Esophagus muscularis mucosa (tissue), 4 donors: ENCODE measurements at regions not wholly inside any gene's neighbourhood (a gene's known extent, or its start where the extent isn't known, plus 50 kb on each side); places are given as distances from the start of the nearest gene placed in this dataset.
A peak's percentile ranks its signal among the peaks of the same experiment; 100 is the strongest.
"Not testable (repeated sequence)": the region's sequence is repeated elsewhere in the genome, so short reads cannot be mapped to it uniquely, and the experiment has no call there.

Experiments used
- DNase-seq: peaks from one replicate; pipeline ENCODE4 v3.0.0-alpha.2; 2017; ENCODE audit errors: extremely low spot score
- H3K27ac ChIP-seq, 4 donors: fragments of 200-600 bp; sonication (generic); replicated peaks in 1 of 4; 1 replicate in 3 of 4; 2 replicates in 1 of 4; pipeline ENCODE4 v1.5.1; 2016 to 2019; ENCODE audit warnings: mild to moderate bottlenecking in 1 of 4
- H3K27me3 ChIP-seq, 4 donors: fragments of 200-600 bp; sonication (generic); one replicate each; pipeline versions ENCODE4 v1.5.1 to v1.6.0; 2016 to 2019
- H3K36me3 ChIP-seq, 4 donors: fragments of 200-600 bp; sonication (generic); one replicate each; pipeline ENCODE4 v1.5.1; 2016 to 2019
- H3K4me1 ChIP-seq, 4 donors: fragments of 200-600 bp; sonication (generic); one replicate each; pipeline ENCODE4 v1.5.1; 2016 to 2019
- H3K4me3 ChIP-seq, 4 donors: fragments of 200-600 bp; sonication (generic); 1 replicate in 2 of 4; 2 replicates in 2 of 4; pipeline ENCODE4 v1.5.1; 2016 to 2019; ENCODE audit warnings: mild to moderate bottlenecking in 4 of 4, moderate library complexity in 1 of 4
- H3K9me3 ChIP-seq, 4 donors: fragments of 200-600 bp; sonication (generic); 1 replicate in 3 of 4; 2 replicates in 1 of 4; pipeline ENCODE4 v1.5.1; 2016 to 2019
- EP300 ChIP-seq: sonication (generic); formaldehyde crosslinking; IDR thresholded peaks from one replicate; pipeline ENCODE4 v1.6.1; 2017; ENCODE audit warnings: antibody characterized with exemption
- POLR2A ChIP-seq: fragments of 450-650 bp; IDR thresholded peaks from one replicate; pipeline ENCODE4 v1.6.1; 2017; ENCODE audit warnings: antibody characterized with exemption, moderate library complexity, mild to moderate bottlenecking, low read depth
- POLR2AphosphoS5 ChIP-seq, 2 donors: sonication (generic); formaldehyde crosslinking; IDR thresholded peaks; one replicate each; pipeline ENCODE4 v1.6.1; 2017; ENCODE audit warnings: antibody characterized with exemption in 2 of 2
- WGBS: methylation state at CpG from one replicate; pipeline ENCODE4 v1.1.5; 2018; 5-methylcytosine and 5-hydroxymethylcytosine counted together
- intact Hi-C: fragments of 100-400 bp; cut with DNase I; formaldehyde crosslinking; loops from one replicate; pipeline ENCODE4 v1.15.1; 2023
- TF ChIP-seq, protein P1 (sequence below), 3 experiments: fragments of 200-600 bp in 2 of 3; fragments of 450-650 bp in 1 of 3; sonication (generic) in 2 of 3; IDR thresholded peaks; one replicate each; pipeline ENCODE4 v1.5.1; 2017 to 2019; ENCODE audit warnings: antibody characterized with exemption in 3 of 3, mild to moderate bottlenecking in 2 of 3, moderate library complexity in 1 of 3

DNA sequence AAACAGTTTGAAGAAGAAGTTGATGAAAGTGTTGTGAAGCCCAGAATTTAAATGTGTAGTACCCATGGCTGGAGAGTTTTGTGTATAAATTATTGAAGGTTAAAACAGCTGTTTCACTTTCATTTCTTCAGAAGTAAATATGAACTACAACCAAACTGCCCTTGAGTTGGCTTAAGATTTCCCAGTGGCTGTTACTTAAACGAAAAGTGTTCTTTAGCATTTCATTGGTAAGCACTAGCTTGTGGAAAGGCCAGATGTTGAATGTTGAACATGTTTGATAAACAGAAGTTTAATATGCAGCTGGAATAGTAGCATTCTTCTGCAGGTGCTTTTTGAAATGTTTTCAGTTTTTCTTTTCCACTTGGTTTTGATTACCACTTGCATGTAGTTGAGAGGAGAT is 83.2 kb upstream of the TNRC6B start:
- TF ChIP-seq EP300 (no peak), POLR2A (no peak), POLR2AphosphoS5 (IDR thresholded peaks at IDR 0.05) (no peak)
- TF ChIP-seq, protein P1, sequence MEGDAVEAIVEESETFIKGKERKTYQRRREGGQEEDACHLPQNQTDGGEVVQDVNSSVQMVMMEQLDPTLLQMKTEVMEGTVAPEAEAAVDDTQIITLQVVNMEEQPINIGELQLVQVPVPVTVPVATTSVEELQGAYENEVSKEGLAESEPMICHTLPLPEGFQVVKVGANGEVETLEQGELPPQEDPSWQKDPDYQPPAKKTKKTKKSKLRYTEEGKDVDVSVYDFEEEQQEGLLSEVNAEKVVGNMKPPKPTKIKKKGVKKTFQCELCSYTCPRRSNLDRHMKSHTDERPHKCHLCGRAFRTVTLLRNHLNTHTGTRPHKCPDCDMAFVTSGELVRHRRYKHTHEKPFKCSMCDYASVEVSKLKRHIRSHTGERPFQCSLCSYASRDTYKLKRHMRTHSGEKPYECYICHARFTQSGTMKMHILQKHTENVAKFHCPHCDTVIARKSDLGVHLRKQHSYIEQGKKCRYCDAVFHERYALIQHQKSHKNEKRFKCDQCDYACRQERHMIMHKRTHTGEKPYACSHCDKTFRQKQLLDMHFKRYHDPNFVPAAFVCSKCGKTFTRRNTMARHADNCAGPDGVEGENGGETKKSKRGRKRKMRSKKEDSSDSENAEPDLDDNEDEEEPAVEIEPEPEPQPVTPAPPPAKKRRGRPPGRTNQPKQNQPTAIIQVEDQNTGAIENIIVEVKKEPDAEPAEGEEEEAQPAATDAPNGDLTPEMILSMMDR (IDR thresholded peaks at IDR 0.05) = no peak
- 10% methylated on average over 1 of the region's 1 CpG for WGBS
- Histone ChIP-seq H3K4me1 (peaks cover 3 to 20% (median 17%) of the 10 kb centered on the region in 4 donors), H3K36me3 (no peaks in the 10 kb centered on the region), H3K9me3 (no peaks in the 10 kb centered on the region), H3K27me3 (no peaks in the 10 kb centered on the region), H3K4me3 (no peak overlapping the region), H3K27ac (no peak overlapping the region)
- intact Hi-C loops = no loop called here
- DNase-seq = no peak

DNA sequence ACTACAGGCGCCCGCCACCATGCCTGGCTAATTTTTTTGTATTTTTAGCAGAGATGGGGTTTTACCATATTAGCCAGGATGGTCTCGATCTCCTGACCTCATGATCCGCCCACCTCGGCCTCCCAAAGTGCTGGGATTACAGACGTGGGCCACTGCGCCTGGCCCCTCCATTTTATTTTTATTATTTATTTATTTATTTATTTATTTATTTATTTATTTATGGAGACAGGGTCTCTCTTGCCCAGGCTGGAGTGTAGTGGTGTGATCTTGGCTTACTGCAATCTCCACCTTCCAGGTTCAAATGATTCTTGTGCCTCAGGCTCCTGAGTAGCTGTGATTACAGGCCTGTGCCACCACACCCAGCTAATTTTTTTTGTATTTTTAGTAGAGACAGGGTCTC is 77.8 kb upstream of the TNRC6B start:
- H3K27ac ChIP-seq, H3K9me3 ChIP-seq, H3K27me3 ChIP-seq, DNase-seq, H3K36me3 ChIP-seq, H3K4me3 ChIP-seq, intact Hi-C loops: not testable (repeated sequence)
- peaks cover 10 to 25% (median 22%) of the 10 kb centered on the region in 4 donors for H3K4me1 ChIP-seq
- WGBS = 95% methylated on average over 7 of the region's 7 CpGs

DNA sequence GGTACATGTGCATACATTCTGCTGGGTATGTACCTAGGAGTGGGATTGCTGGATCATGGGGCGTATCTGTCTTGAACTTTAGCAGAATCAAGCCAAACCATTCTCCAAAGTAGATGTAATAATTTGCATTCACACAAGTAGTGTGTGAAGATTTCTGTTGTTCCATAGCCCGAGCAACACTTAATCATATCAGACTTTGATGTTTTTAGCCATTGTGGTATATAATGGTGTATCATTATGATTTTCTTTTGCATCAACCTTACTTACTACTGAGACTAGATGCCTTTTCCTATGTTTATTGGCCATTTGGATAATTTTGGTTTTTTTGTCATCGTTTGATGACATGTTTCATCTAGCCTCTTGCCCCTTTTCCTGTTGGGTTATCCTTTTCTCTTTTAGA is 72.0 kb upstream of the TNRC6B start:
- DNase-seq = no peak
- no peaks in the 10 kb centered on the region for H3K9me3 ChIP-seq
- TF ChIP-seq, protein P1 (IDR thresholded peaks at IDR 0.05) = no peak
- H3K4me1 ChIP-seq = peaks cover 22 to 47% (median 43%) of the 10 kb centered on the region in 4 donors
- H3K27ac ChIP-seq = no peak overlapping the region
- no peak overlapping the region for H3K4me3 ChIP-seq
- 100% methylated on average over 3 of the region's 3 CpGs for WGBS
- intact Hi-C loops = no loop called here
- no peaks in the 10 kb centered on the region for H3K27me3 ChIP-seq
- H3K36me3 ChIP-seq = no peaks in the 10 kb centered on the region

DNA sequence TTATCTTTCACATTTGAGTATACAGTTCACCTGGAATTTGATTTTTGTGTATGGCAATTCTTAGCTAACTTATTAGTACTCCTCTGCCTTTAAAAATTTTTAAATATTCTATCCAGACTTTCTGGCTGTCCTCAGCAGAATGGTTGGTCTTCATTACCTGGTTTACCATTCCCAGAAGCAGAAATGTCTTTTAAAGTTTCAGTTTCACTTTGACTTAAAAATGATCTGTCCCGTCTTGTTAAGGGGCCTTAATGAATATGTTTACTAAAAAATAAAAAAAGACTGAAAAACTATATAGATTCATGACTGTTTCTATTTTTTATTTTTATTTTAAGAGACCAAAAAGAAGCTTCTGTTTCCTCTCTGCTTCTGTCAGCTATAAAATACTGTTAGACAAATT is 70.5 kb upstream of the TNRC6B start:
- DNase-seq = no peak
- Histone ChIP-seq H3K36me3 (no peaks in the 10 kb centered on the region), H3K4me3 (peak overlapping the region; percentile 30 to 45 (median 36)), H3K27me3 (no peaks in the 10 kb centered on the region), H3K4me1 (peaks cover 21 to 44% (median 39%) of the 10 kb centered on the region in 4 donors), H3K27ac (peak overlapping the region in 3 of 4 donors; percentile 8 to 63 (median 57)), H3K9me3 (no peaks in the 10 kb centered on the region)
- WGBS = 6% methylated on average over 1 of the region's 1 CpG
- intact Hi-C loops = no loop called here
- TF ChIP-seq, protein P1 (IDR thresholded peaks at IDR 0.05) = no peak
- TF ChIP-seq POLR2AphosphoS5 (IDR thresholded peaks at IDR 0.05) (no peak), POLR2A (no peak), EP300 (no peak)

DNA sequence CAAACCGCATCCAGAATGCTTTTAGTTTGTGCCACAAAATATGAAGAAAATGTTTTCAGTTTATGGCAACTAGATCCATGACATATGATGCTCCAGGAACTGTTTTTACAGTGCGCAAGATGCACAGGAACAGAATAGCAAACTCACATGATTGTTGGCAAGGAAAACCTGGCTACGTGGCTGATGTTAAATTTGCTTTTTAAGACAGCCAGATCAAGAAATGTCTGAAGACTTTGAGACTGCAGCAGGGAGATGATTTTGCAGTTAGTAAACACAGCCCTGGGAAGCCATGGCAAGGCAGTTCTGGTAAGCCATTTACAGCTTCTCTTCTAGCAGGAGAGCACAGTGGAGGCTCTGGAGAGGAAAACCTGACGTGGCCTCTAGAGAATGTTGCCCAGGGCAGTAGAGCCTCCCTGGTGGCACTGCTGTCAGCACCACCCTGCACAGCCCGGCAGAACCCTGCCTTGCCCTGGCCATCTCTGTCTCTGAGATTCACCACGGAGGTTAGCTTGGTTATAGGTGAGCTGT is 69.8 kb upstream of the TNRC6B start:
- DNase-seq = no peak
- intact Hi-C loops = no loop called here
- Histone ChIP-seq H3K27me3 (no peaks in the 10 kb centered on the region), H3K36me3 (no peaks in the 10 kb centered on the region), H3K27ac (peak overlapping the region; percentile 8 to 63 (median 59)), H3K4me3 (peak overlapping the region; percentile 30 to 45 (median 36)), H3K4me1 (peaks cover 28 to 51% (median 38%) of the 10 kb centered on the region in 4 donors), H3K9me3 (no peaks in the 10 kb centered on the region)
- TF ChIP-seq, protein P1 (IDR thresholded peaks at IDR 0.05) = no peak
- peak in 1 of 2 donors; percentile 26 for TF ChIP-seq POLR2AphosphoS5 (IDR thresholded peaks at IDR 0.05)
- WGBS = 22% methylated on average over 6 of the region's 6 CpGs
